GM06990 (cell line): ENCODE measurements at regions not wholly inside any gene's neighbourhood (a gene's known extent, or its start where the extent isn't known, plus 50 kb on each side); places are given as distances from the start of the nearest gene placed in this dataset.

Source experiments
- DNase-seq: peaks from one replicate; pipeline ENCODE4 v3.0.0-alpha.2; 2011; ENCODE audit not compliant: insufficient read length; ENCODE audit errors: extremely low read depth
- H3K27me3 ChIP-seq: replicated peaks from 2 replicates; pipeline ENCODE4 v1.6.0; 2011; ENCODE audit warnings: low read length; ENCODE audit not compliant: control insufficient read depth, insufficient read depth
- H3K36me3 ChIP-seq: 2 replicates; pipeline ENCODE4 v1.5.1; 2011; ENCODE audit warnings: low read length; ENCODE audit not compliant: control insufficient read depth, insufficient read depth
- H3K4me3 ChIP-seq: replicated peaks from 2 replicates; pipeline ENCODE4 v1.5.1; 2011; ENCODE audit warnings: low read depth, mild to moderate bottlenecking, control low read depth, low read length
- TF ChIP-seq, protein P1 (sequence below): IDR thresholded peaks from 2 replicates; pipeline ENCODE4 v1.5.1; 2011; ENCODE audit warnings: low read length, control low read depth, mild to moderate bottlenecking, inconsistent platforms; ENCODE audit not compliant: insufficient read depth, poor library complexity, severe bottlenecking

GRCh38 chr5:180411948-180412347 lies 58.8 kb upstream of the GFPT2 start:
- no peaks in the 10 kb centered on the region for H3K36me3 ChIP-seq
- no peaks in the 10 kb centered on the region for H3K27me3 ChIP-seq
- no peak overlapping the region for H3K4me3 ChIP-seq
- TF ChIP-seq, protein P1, sequence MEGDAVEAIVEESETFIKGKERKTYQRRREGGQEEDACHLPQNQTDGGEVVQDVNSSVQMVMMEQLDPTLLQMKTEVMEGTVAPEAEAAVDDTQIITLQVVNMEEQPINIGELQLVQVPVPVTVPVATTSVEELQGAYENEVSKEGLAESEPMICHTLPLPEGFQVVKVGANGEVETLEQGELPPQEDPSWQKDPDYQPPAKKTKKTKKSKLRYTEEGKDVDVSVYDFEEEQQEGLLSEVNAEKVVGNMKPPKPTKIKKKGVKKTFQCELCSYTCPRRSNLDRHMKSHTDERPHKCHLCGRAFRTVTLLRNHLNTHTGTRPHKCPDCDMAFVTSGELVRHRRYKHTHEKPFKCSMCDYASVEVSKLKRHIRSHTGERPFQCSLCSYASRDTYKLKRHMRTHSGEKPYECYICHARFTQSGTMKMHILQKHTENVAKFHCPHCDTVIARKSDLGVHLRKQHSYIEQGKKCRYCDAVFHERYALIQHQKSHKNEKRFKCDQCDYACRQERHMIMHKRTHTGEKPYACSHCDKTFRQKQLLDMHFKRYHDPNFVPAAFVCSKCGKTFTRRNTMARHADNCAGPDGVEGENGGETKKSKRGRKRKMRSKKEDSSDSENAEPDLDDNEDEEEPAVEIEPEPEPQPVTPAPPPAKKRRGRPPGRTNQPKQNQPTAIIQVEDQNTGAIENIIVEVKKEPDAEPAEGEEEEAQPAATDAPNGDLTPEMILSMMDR, result no peak
- no peak for DNase-seq

- H3K27me3 ChIP-seq, result no peaks in the 10 kb centered on the region
- DNase-seq, result no peak
- TF ChIP-seq, protein P1, result no peak
- H3K4me3 ChIP-seq, result no peak overlapping the region
- H3K36me3 ChIP-seq, result no peaks in the 10 kb centered on the region
Measured at GRCh38 chr5:180414176-180414575, 61.0 kb upstream of the GFPT2 start.

DNA sequence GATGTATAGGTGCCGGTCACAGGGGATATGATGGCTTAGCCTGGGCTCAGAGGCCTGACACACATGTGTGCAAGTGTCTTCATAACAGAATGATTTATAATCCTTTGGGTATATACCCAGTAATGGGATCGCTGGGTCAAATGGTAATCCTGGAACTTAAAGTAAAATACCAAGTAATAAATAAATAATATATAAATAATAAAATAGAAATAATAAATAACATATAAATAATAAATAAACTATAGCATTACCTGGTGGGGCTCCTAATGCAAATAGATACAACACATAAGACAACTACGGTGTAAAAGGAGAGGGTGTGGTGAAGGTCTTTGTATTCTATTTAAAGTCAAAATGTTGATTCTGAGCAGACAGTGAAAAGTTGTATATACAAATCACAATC lies 68.5 kb upstream of the GFPT2 start:
- DNase-seq, result no peak
- no peaks in the 10 kb centered on the region for H3K27me3 ChIP-seq
- TF ChIP-seq, protein P1, result no peak
- H3K36me3 ChIP-seq, result no peaks in the 10 kb centered on the region
- no peak overlapping the region for H3K4me3 ChIP-seq

DNA sequence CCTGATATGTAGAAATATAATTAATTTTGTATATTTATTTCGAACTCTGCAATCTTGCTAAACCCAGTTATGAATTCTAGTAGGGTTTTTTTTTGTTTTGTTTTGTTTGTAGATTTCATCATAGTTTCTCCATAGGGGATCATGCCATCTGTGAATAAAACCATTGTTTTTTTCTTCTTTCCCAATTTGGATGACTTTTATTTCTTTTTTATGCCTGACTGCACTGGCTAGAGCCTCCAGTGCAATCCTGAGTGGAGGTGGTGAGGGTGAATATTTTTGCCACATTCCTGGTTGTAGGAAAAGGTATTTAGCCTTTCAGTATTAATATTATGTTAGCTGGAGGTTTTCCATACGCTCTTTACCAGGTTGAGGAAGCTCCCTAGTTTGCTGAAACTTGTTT lies 70.0 kb upstream of the GFPT2 start:
- Histone ChIP-seq H3K27me3 (no peaks in the 10 kb centered on the region), H3K36me3 (no peaks in the 10 kb centered on the region), H3K4me3 (no peak overlapping the region)
- DNase-seq, result no peak
- TF ChIP-seq, protein P1, result no peak

- DNase-seq, result no peak
- Histone ChIP-seq H3K36me3 (no peaks in the 10 kb centered on the region), H3K4me3 (no peak overlapping the region), H3K27me3 (no peaks in the 10 kb centered on the region)
- TF ChIP-seq, protein P1, result no peak
Measured at GRCh38 chr5:180423598-180423997, 70.5 kb upstream of the GFPT2 start.

- DNase-seq, result no peak
- Histone ChIP-seq H3K36me3 (no peaks in the 10 kb centered on the region), H3K4me3 (no peak overlapping the region), H3K27me3 (no peaks in the 10 kb centered on the region)
- TF ChIP-seq, protein P1, result no peak
Measured at GRCh38 chr5:180424094-180424493, 70.1 kb upstream of the CNOT6 start.
